H9 (cell line): ENCODE measurements at regions not wholly inside any gene's neighbourhood (a gene's known extent, or its start where the extent isn't known, plus 50 kb on each side); places are given as distances from the start of the nearest gene placed in this dataset.

Experiments
- DNase-seq: peaks from one replicate; pipeline ENCODE4 v3.0.0-alpha.2; 2017
- H2AFZ ChIP-seq: one replicate; pipeline ENCODE4 v1.6.1; 2013; ENCODE audit warnings: mild to moderate bottlenecking, low read length, control low read depth, moderate library complexity
- H2AK5ac ChIP-seq: 2 replicates; pipeline ENCODE4 v1.6.1; 2013; ENCODE audit warnings: low read length, control low read depth, mixed read lengths; ENCODE audit not compliant: insufficient read length
- H2BK120ac ChIP-seq: one replicate; pipeline ENCODE4 v1.6.1; 2013; ENCODE audit warnings: low read depth, mild to moderate bottlenecking, low read length, control low read depth, inconsistent platforms; ENCODE audit not compliant: poor library complexity, severe bottlenecking
- H2BK12ac ChIP-seq: 2 replicates; pipeline ENCODE4 v1.6.1; 2013; ENCODE audit warnings: low read length, control low read depth, mixed read lengths, low read depth; ENCODE audit not compliant: insufficient read length
- H2BK15ac ChIP-seq: 2 replicates; pipeline ENCODE4 v1.6.1; 2013; ENCODE audit warnings: low read depth, low read length, control low read depth
- H2BK20ac ChIP-seq: one replicate; pipeline ENCODE4 v1.6.1; 2013; ENCODE audit warnings: low read depth, mild to moderate bottlenecking, low read length, control low read depth, inconsistent platforms; ENCODE audit not compliant: poor library complexity, severe bottlenecking
- H2BK5ac ChIP-seq: 2 replicates; pipeline ENCODE4 v1.6.1; 2013; ENCODE audit warnings: low read length, control low read depth, mixed read lengths; ENCODE audit not compliant: insufficient read length
- H3K14ac ChIP-seq: 2 replicates; pipeline ENCODE4 v1.6.1; 2013; ENCODE audit warnings: low read length, control low read depth; ENCODE audit not compliant: insufficient read depth
- H3K18ac ChIP-seq: 2 replicates; pipeline ENCODE4 v1.6.1; 2013; ENCODE audit warnings: low read depth, mild to moderate bottlenecking, mixed read lengths, low read length, control low read depth; ENCODE audit not compliant: insufficient read length
- H3K23ac ChIP-seq: 2 replicates; pipeline ENCODE4 v1.6.1; 2013; ENCODE audit warnings: low read length, control low read depth, mixed read lengths, low read depth; ENCODE audit not compliant: insufficient read length
- H3K23me2 ChIP-seq: 2 replicates; pipeline ENCODE4 v1.6.1; 2013; ENCODE audit warnings: low read depth, mild to moderate bottlenecking, mixed read lengths, low read length, control low read depth; ENCODE audit not compliant: insufficient read length, poor library complexity, severe bottlenecking
- H3K27ac ChIP-seq: 2 replicates; pipeline ENCODE4 v1.5.1; 2013; ENCODE audit warnings: low read length, control low read depth, mixed read lengths, low read depth; ENCODE audit not compliant: insufficient read length
- H3K27me3 ChIP-seq: 2 replicates; pipeline ENCODE4 v1.6.1; 2013; ENCODE audit warnings: low read length, control low read depth, inconsistent platforms; ENCODE audit not compliant: insufficient read depth
- H3K4ac ChIP-seq: 2 replicates; pipeline ENCODE4 v1.6.1; 2013; ENCODE audit warnings: low read depth, mild to moderate bottlenecking, control low read depth, inconsistent platforms, low read length, moderate library complexity
- H3K4me1 ChIP-seq: 2 replicates; pipeline ENCODE4 v1.6.1; 2013; ENCODE audit warnings: low read length, control low read depth, inconsistent platforms; ENCODE audit not compliant: insufficient read depth
- H3K4me2 ChIP-seq: 2 replicates; pipeline ENCODE4 v1.6.1; 2013; ENCODE audit warnings: low read length, control low read depth, mixed read lengths; ENCODE audit not compliant: insufficient read length, insufficient read depth
- H3K56ac ChIP-seq: 2 replicates; pipeline ENCODE4 v1.6.1; 2013; ENCODE audit warnings: low read depth, mild to moderate bottlenecking, mixed read lengths, low read length, control low read depth; ENCODE audit not compliant: insufficient read length
- H3K79me1 ChIP-seq: 2 replicates; pipeline ENCODE4 v1.6.1; 2013; ENCODE audit warnings: low read depth, mild to moderate bottlenecking, moderate library complexity, low read length, control low read depth, inconsistent platforms; ENCODE audit not compliant: insufficient read depth, poor library complexity, severe bottlenecking
- H3K79me2 ChIP-seq: 2 replicates; pipeline ENCODE4 v1.6.1; 2013; ENCODE audit warnings: low read length, control low read depth, inconsistent platforms; ENCODE audit not compliant: insufficient read depth
- H3K9ac ChIP-seq: 2 replicates; pipeline ENCODE4 v1.6.1; 2013; ENCODE audit warnings: low read length, control low read depth, mixed read lengths; ENCODE audit not compliant: insufficient read length; ENCODE audit errors: extremely low read depth
- H3K9me3 ChIP-seq: one replicate; pipeline ENCODE4 v1.6.1; 2013; ENCODE audit warnings: low read depth, low read length, inconsistent platforms; ENCODE audit not compliant: control insufficient read depth
- H3T11ph ChIP-seq: one replicate; pipeline ENCODE4 v1.6.1; 2013; ENCODE audit warnings: mild to moderate bottlenecking, low read length, control low read depth, inconsistent platforms
- H4K20me1 ChIP-seq: one replicate; pipeline ENCODE4 v1.6.1; 2013; ENCODE audit not compliant: control insufficient read depth, insufficient read length, insufficient read depth
- H4K5ac ChIP-seq: 2 replicates; pipeline ENCODE4 v1.6.1; 2013; ENCODE audit warnings: low read depth, mild to moderate bottlenecking, mixed read lengths, low read length, control low read depth; ENCODE audit not compliant: insufficient read length
- H4K8ac ChIP-seq: replicated peaks from 2 replicates; pipeline ENCODE4 v1.6.1; 2013; ENCODE audit warnings: low read length, control low read depth, mixed read lengths, low read depth; ENCODE audit not compliant: insufficient read length
- H4K91ac ChIP-seq: 2 replicates; pipeline ENCODE4 v1.6.1; 2013; ENCODE audit warnings: low read depth, mild to moderate bottlenecking, moderate library complexity, mixed read lengths, low read length, control low read depth; ENCODE audit not compliant: insufficient read length
- H3K27ac Mint-ChIP-seq, 3 experiments: 2 replicates in 2 of 3; 3 replicates in 1 of 3; pipeline ENCODE4 v1.8.0; 2020 to 2021; ENCODE audit warnings: mixed read lengths in 3 of 3, mild to moderate bottlenecking in 1 of 3, moderate library complexity in 1 of 3
- H3K27me3 Mint-ChIP-seq: 2 replicates; pipeline ENCODE4 v1.8.0; 2021; ENCODE audit warnings: low read depth, mild to moderate bottlenecking, moderate library complexity, mixed read lengths
- H3K36me3 Mint-ChIP-seq, 3 experiments: 2 replicates in 2 of 3; 3 replicates in 1 of 3; pipeline ENCODE4 v1.8.0; 2020 to 2021; ENCODE audit warnings: low read depth in 3 of 3, mixed read lengths in 3 of 3; ENCODE audit not compliant: insufficient read depth in 1 of 3
- H3K4me1 Mint-ChIP-seq, 2 experiments: 2 replicates each; pipeline ENCODE4 v1.8.0; 2020; ENCODE audit warnings: mixed read lengths in 2 of 2
- H3K4me3 Mint-ChIP-seq, 2 experiments: 2 replicates in 1 of 2; 3 replicates in 1 of 2; pipeline ENCODE4 v1.8.0; 2020 to 2021; ENCODE audit warnings: mild to moderate bottlenecking in 2 of 2, mixed read lengths in 2 of 2, moderate library complexity in 1 of 2
- H3K9me3 Mint-ChIP-seq, 2 experiments: 2 replicates in 1 of 2; 3 replicates in 1 of 2; pipeline ENCODE4 v1.8.0; 2020; ENCODE audit warnings: mild to moderate bottlenecking in 2 of 2, mixed read lengths in 2 of 2, moderate library complexity in 1 of 2
- CTCF ChIP-seq: fragments of 200-600 bp; sonication (generic); conservative IDR thresholded peaks from 3 replicates; pipeline ENCODE4 v1.8.0; 2021; ENCODE audit warnings: antibody characterized with exemption, mild to moderate bottlenecking
- WGBS: extraction: QIAGEN DNeasy Blood & Tissue Kit; methylation state at CpG from one replicate; pipeline ENCODE4 v1.1.7; 2013; ENCODE audit warnings: missing lambda C conversion rate, low lambda C conversion rate, mixed read lengths; ENCODE audit not compliant: insufficient read length; ENCODE audit errors: extremely low coverage; 5-methylcytosine and 5-hydroxymethylcytosine counted together

DNA sequence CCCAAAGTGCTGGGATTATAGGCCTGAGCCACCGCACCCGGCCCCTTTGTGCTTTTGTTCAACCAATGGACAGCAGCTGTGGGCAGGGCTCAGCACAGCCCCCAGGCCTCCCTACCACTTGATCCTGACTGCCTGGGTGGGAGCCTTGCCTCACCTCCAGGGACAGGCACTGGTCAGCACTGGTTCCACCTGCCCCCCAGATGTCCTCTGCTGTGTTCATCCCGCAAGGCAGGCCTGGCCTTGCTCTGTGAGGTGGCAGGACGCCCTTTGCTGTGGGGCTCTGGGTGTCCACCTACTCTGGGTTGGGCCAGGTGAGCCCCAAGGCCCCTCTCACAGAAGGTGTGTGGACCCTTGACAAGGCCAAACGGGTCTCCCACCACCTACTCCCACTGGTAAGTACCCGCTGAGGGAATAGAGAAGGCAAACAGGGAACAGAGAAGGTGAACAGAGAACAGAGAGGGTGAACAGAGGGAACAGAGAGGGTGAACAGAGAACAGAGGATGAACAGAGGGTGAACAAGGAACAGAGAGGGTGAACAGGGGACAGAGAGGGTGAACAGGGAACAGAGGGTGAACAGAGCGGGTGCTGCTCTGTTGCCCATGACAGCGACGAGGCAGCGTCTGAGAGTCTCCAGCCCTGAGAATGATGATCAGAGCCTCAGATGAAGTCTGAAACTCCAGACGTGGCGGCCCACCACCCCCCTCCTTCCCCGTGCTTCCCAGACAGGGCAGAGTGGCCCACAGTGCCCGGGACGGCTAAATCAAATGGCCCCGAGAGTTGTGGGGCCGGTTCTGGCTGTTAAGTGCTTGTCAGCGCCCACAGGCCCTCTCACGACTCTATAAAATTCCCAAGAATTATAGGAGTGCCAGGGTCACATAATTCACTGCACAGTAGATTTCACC lies 55.0 kb upstream of the NKX1-1 start:
- Histone ChIP-seq H3K27me3 (peaks cover 2% of the 10 kb centered on the region; the same call in 1 of the 2 replicates), H3K14ac (no peak overlapping the region), H3K23me2 (no peaks in the 10 kb centered on the region), H3T11ph (no peak overlapping the region), H2BK20ac (no peak overlapping the region), H2AFZ (no peak overlapping the region), H3K18ac (no peak overlapping the region), H3K56ac (no peak overlapping the region), H3K23ac (no peak overlapping the region), H2BK5ac (no peak overlapping the region), H2AK5ac (no peak overlapping the region), H4K8ac (no peak overlapping the region), H3K4me1 (no peaks in the 10 kb centered on the region; the same call in 1 of the 2 replicates), H3K9me3 (no peaks in the 10 kb centered on the region), H3K9ac (no peak overlapping the region), H4K5ac (no peak overlapping the region), H2BK12ac (no peak overlapping the region), H2BK15ac (no peak overlapping the region; the same call in 1 of the 2 replicates), H4K20me1 (no peaks in the 10 kb centered on the region), H3K4me2 (no peak overlapping the region), H3K27ac (no peak overlapping the region), H4K91ac (no peak overlapping the region), H2BK120ac (no peak overlapping the region), H3K4ac (no peak overlapping the region), H3K79me2 (no peaks in the 10 kb centered on the region), H3K79me1 (no peaks in the 10 kb centered on the region)
- no peak for DNase-seq
- H3K4me3 Mint-ChIP-seq: no peak overlapping the region
- H3K4me1 Mint-ChIP-seq: peaks cover 24 to 26% of the 10 kb centered on the region in 2 experiments
- no CpG with 5 or more reads among the region's 19 CpGs for WGBS
- no peak overlapping the region; a peak in 1 of 7 replicates for H3K27ac Mint-ChIP-seq
- peaks cover 3 to 14% of the 10 kb centered on the region in 2 experiments; a peak in 4 of 5 replicates for H3K9me3 Mint-ChIP-seq
- peaks cover 32% of the 10 kb centered on the region for H3K27me3 Mint-ChIP-seq
- TF ChIP-seq CTCF: no peak
- H3K36me3 Mint-ChIP-seq: peaks cover 0 to 3% (median 0%) of the 10 kb centered on the region in 3 experiments; a peak in 1 of 7 replicates
